ENCODE measurements at regions not wholly inside any gene's neighbourhood (a gene's known extent, or its start where the extent isn't known, plus 50 kb on each side); places are given as distances from the start of the nearest gene placed in this dataset.

DNA sequence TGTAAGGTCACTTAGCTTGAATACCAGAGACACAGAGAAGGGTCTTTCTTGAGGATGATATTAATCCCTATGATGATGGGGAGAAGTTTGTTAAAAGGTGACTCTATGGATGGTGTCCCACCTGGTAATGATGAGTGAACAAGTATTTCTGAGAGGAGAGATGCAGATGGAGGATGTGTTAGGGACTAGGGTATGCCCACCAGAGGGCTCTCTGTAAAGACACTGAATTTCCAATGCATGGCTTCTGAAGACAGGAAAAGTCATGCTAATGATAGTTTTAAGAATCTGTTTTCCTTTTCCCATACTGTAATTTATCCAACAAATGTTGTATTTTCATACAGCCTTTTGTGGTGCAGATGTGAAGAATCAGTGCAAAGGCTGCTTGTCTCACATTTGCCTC is 1250.9 kb upstream of the CELF2 start:
- no peak for DNase-seq (ENCODE audit: low spot score)

DNA sequence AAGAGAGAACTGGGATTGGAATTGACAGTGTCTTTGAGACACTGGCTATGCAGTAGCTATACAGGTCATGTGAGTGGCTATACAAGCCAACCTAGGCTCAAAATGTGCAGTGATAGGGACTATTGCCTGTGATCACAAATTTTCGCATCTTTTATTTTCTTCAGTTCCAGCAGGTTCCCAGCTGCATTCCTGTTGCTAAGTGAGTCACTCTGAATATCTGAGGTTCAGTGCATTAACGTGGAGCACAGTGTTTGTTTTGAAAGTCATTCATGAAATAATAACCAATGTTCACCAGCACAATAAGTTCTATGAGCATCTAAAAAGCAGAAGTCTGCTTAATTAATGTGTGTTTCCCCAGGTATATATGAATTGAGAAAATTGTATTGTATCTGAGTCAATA is 1236.0 kb upstream of the CELF2 start:
- no peak for DNase-seq (ENCODE audit: low spot score)

DNA sequence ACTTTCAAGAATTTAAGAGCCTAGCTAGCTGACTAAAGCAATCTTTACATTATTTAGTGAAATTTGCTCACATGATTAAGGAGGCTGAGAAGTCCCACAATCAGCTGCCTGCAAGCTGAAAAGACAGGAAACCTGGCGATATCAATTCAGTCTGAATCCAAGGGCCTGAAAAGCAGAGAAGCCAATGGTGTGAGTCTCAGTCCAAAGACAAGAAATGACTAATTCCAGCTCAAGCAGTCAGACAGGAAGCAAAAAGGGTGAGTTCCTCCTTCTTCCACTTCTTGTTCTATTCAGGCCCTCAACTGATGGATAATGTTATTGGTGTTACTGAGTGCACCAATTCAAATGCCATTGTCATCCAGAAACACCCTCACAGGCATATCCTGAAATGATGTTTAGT is 1231.6 kb upstream of the CELF2 start:
- no peak for DNase-seq (ENCODE audit: low spot score)

DNA sequence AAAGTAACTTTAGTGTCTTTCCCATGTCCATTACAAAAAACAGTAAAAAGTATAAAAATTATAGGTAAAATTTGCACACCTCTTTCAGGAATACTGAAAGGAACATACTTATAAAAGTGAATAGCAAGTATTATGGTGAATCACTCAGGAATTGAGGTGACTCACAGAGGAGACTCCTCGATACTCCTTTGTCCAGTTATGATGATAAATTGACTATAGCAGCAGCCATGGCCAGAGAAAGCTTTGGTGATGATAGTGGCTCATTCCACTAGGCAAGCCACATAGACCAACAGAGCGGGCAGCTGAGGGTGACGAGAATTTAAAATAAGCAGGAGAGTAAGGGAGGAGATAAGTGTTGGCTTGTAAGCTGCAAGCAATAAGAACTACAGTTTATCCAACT is 1231.1 kb upstream of the CELF2 start:
- DNase-seq (ENCODE audit: low spot score) = no peak

DNA sequence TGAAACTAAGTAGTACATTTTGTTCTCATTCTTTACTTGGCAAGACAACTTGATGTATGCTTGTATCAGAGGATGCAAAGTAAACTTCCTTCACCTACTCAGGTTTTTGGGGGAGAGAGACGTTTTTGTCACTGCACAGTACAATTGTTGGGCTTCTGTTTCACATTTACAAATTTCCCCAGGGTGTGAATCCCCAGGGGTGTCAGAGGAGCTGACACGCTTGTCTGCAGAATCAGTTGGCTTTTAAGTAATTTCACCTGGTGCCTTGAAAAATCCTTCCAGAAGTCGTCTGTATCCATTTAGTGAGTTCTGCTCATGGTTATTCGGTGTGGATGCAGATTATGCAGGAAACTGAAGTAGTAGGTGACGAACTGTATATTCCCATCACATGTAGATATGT is 1227.7 kb upstream of the CELF2 start:
- DNase-seq (ENCODE audit: low spot score) = no peak

DNA sequence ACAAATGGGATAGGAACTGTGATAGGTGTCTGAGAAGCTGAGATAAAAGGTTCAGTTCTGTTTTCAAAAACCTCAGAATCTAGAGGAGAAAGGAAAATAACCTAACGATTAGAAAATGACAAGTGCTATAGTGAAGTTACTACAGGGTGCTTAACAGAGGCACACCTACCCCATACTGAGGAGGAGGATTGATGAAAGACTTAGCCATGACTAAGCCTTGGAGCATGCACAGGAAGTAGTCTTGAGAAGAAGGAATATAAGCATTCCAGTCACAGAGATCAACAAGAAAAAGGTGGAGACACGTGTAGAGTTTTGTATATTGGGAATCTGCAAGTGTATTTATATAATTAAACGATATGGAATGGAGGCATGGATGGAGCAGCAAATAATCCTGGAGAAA is 1225.5 kb upstream of the CELF2 start:
- no peak for DNase-seq (ENCODE audit: low spot score)

DNA sequence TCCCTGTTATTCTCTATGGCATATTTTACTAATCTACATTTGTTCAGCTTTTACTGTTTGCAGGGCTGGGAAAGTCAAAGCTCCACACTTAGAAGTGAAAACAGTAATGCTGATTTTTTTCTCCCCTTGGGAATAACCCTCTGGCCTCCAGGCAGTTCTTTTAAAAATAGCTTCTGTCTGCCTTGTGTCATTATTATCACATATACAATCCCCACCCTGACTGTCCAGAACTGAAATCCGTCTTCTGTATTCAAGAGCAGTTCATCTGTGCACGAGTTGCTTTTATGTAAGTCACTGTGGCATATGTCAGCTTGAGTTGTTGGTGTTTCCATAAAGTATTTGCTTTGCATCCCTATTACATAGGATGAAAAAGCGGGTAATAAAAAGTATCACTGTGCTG is 1221.1 kb upstream of the CELF2 start:
- no peak for DNase-seq (ENCODE audit: low spot score)

DNA sequence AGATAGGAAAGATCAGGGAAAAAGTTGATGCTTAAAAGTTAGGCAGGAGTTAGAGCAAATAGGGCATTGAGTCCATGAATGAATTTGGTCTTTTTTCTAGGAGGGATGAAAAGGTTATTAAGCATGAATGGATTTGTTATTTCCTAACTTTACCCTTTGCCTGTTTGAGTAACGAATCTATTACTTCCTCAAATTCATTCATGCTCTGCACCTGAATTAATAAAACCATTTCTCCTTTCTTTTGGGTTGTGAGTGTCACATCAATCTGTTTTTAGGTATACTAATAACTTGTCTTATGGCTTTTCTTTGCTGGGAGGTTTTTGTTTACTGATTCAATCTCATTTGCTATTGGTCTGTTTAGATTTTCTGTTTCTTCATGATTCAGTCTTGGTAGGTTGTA is 1217.7 kb upstream of the CELF2 start:
- no peak for DNase-seq (ENCODE audit: low spot score)

DNA sequence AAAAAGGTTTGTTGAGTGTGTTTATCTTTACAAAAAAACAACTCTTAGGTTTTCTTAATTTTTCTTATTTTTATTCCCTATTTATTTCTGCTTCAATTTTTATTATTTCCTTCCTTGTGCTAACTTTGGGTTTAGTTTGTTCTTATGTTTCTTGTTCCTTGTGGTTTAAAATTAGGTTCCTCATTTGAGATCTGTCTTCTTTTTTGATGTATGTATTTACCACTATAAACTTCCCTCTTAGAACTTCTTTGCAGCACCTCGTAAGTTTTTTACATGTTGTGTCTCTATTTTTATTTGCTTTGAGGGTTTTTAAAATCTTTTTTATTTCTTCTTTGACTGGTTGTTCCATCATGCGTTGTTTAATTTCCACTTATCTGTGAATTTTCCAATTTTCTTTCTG is 1217.1 kb upstream of the CELF2 start:
- no peak for DNase-seq (ENCODE audit: low spot score)

DNA sequence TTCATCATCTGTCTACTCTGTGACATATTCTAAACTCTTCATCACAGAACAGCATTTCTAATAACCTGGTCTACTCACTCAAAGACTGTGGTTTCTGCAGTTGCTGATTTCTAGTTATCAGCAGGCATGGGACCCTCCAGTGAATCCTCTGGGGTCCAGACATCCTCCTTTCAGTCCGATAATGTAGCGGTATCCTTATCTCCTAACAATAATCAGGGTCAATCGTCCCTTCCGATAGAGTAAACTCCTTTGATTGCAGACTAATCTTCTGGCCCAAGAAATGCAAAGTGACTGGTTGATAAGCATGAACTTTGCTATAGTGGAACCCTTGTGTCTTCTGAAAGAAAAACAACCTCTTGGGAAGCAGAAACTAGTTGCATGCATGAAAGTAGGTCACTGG is 1209.8 kb upstream of the CELF2 start:
- DNase-seq (ENCODE audit: low spot score) = no peak

DNA sequence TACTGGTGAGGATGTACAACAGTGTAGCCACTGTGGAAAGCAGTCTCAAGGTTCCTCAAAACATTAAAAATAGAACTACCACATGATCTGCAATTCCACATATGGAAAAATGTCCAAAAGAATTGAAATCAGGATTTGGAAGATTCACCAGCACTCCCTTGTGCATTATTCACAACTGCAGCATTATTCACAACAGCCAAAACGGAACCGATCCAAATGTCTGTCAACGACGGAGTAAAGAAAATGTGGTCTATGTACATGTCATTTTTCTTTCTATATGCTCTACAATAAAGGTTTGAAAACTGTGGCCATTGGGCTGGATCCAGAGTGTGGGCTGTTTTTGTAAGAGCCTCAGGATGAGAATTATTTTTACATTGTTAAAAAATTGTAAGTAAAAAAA is 1206.1 kb upstream of the CELF2 start:
- no peak for DNase-seq (ENCODE audit: low spot score)

DNA sequence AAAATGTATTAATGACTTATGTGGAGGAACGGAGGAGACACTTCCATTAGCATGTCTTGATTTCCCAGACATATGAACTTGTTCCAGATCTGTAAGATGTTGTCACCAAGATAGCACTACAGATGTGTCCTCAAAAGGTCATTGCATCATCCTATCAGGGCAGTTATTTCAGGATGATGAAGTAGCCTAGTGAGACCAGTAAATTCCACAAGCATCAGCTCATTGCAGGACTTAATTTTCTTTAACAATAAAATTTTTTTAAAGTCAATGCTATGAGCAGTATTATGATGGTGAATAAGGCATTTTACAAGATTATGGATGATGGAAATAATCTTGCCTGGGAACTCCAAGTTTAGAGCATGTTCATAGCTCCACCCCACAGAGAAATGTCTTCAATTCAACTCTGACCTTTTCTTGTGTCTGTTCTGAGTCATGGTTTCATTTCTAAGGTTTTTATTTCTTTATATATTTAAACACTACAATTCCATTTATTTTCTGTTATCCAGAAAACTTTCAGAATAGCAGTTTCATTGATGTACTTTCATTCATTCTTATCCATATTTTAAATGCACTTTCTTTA is 1203.3 kb upstream of the CELF2 start:
- no peak for DNase-seq (ENCODE audit: low spot score)

DNA sequence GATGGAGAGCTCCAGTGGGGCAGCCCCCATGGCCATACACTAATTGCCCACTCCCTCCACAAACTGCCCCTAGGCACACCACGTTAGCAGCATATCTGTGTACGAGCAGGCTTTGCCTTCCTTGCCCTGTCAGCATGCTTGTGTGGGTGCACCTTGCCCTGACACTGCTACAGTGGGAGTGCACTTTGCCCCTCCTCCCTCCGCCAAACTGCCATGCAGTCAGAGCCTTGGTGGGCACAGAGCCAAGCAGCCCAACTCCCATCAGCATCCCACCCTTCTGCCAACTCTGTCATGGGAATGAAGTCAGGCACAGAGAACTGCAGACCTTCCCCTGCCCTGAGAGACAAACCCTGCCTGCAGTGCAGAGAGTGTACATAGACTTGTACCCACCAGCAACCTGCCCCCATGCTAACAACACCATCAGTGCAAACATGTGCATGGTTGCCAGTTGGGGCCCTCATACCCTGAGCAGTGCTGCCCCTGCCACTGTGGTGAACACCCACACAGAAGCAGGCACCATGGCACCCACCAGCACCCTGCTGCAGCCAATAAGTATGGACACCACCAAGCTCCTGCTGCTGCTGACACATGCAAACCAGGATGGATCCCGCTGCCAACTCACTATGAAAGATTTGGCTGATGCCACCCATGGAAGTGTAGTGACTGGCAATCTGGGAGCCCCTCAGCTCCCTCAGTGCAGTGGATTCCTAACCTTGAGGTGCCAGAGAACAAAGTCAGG is 1197.7 kb upstream of the CELF2 start:
- no peak for DNase-seq (ENCODE audit: low spot score)

DNA sequence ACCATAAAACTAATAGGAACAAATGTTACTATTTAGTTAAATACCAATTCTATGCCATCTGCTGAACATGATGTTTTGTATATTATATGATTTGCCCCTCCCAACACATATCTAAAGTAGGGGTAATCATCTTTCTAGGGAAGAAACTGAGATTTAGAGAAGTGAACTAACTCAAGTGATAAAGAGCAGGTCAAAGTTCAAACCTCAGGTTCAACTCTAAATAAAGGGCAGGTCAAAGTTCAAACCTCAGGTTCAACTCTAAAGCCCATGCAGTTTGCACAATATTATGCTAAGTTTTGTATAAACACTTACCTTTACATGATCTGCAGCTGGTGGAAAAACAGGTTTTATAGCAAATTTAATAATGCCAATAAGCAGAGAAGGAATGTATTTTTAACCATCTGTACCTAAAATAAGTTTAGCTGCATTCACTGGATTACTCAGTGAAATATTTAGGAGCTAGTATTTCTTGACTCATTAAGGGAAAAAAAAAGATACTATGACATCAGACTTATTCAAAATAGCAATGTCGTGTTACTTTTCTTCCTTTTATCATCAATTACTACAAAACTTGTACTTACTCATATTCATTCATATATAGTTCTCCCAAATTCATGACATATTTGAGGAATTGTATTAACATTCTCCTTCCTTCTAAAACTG is 1194.3 kb upstream of the CELF2 start:
- no peak for DNase-seq (ENCODE audit: low spot score)

DNA sequence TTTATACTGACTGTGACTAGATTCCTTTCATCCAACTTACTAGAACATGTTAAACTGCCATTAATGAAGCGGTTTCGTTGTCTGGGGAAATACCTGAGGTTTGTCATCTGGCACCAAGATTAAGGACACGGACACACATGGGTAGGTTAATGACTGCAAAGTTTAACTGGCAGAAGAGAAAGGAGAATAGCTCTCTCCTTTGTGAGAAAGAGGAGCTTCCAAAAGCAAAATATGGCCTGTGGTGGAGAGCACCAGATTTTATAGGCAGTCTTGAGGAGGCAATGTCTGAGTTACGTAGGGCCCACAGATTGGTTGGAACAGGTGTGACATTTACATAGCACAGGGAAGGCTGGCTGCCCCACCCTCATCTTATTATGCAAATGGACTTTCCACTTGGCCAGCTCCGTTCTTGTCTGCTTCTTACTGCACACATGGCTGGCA is 1193.0 kb upstream of the CELF2 start:
- no peak for DNase-seq (ENCODE audit: low spot score)

DNA sequence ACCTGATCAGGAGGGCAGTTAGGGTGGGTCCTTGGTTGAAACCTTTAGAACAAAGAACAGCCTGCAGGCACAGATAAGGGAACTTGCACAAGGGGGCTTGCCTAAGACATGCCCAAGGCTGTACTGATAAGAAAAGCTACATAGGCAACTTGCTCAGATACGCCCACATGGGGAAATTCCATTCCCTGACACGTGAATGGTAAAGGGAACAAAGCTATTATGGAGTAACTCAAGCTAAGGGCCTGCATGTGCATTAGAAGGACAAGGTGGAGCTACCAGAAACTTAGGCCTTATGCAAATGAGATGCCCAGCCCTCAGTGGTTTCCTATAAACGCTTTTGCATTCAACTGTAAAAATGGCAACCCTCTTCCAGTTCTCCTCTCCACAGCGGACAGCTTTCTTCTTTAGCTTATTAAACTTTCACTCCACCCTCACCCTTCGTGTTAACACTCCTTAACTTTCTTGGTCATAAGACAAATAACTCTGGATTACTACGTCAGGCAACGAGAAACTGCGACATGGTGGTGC is 1192.1 kb upstream of the CELF2 start:
- DNase-seq (ENCODE audit: low spot score) = peak; percentile 15

DNA sequence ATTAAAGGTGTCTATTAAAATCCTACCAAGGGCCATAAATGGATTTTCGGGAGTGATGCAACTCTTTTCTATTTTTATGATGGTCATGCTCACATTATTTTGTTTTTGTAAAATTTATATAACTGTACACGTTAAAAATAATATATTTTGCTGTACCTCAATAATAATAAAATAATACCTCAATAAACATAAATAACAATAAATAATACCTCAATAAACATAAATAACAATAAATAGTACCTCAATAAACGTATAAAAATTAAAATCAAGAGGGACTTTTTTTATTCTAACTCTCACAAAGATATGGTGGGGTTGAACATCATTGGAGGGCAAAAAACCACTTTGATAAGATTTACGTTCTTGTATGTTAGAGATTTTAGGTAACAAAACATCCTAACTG is 1189.6 kb upstream of the CELF2 start:
- no peak for DNase-seq (ENCODE audit: low spot score)

DNA sequence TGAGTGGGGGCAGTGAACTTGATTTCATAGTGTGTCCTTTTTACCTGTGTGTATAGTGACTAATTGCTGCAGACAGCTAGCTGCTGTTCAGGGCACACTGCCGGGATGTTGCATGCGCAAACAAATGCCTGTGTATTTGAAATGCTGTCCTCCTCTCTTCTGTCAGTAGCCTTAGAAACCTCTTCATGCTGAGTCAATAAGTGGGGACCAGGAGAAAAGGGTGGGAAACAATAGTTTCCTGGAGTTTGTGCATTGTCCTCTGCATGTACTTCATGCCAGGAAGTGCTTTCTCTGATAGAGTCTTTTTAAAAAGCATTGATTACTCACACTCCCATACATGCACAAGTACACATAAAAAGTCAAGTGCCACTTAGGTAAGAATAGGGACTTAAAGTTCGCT is 1183.7 kb upstream of the CELF2 start:
- DNase-seq (ENCODE audit: low spot score) = no peak

DNA sequence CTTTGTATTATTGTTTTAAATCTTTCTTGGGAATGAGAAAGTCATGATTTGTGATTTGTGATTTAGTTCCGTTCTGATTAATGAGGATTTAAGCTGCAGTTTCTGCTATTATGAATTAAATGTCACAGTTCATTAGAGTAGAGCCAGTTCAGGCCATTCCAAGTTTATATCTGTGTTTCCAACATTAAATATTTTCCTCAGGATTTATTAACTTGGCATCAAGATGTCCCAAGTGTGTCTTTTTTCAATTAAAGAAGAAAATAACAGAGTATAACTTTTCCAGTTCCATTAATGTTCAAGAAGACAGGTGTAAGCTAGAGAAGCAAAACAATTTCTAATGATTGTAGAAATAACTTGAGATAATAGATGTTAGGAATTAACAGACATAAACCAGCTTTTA is 1183.2 kb upstream of the CELF2 start:
- no peak for DNase-seq (ENCODE audit: low spot score)

DNA sequence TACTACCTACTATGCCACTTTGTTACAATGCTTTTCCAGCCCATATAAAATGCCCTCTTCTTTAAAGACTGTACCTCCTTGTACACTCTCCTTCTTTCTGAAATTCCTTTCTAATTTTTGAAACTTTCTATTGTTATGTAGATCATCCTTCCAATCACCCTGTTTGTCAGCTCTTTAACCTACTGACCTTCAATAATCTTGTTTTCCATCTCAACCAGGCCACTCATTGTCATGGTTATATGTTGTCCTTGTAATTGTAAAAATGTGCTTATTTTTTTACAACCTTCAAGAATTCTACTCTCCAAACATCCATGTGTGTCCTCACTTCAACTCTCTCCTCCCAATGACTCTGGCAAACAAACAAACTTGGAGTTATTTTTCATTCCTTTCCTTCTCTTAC is 1172.6 kb upstream of the CELF2 start:
- no peak for DNase-seq (ENCODE audit: low spot score)

DNA sequence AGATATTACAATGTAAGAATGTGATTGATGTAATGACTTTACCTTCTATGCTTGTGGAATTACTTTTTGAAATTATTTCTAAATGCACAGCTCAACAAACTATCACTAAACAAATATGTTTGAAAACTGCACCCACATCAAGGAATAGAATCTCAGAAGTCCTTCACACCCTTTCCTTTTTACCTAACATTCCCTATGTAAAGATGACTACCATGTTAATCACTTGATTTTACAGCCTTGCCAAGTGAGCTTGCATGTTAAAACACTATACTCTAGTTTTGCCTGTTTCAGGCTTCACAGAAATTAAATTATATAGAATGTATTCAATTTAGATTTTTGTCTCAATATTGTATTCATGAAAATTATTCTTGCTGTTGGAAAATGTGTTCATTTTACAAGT is 1169.4 kb upstream of the CELF2 start:
- no peak for DNase-seq (ENCODE audit: low spot score)

DNA sequence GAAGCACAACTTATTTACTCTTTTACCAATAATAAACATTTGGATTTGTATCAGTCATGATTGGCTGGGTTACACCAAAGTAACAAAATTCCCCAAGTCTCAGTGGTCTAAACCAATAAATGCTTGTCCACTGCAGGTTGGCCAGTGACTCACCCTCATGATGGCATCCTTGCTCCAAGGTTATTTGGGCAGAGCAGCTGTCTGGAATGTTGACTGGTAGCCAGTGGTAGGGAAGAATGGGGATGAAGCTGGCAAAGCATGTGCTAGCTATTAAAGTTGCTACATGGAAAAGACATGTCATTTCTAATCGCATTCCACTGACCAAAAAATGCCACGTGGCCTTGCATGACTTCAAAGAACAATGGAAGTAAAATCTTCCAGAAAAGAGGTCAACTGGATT is 1168.7 kb upstream of the CELF2 start:
- DNase-seq (ENCODE audit: low spot score) = no peak

DNA sequence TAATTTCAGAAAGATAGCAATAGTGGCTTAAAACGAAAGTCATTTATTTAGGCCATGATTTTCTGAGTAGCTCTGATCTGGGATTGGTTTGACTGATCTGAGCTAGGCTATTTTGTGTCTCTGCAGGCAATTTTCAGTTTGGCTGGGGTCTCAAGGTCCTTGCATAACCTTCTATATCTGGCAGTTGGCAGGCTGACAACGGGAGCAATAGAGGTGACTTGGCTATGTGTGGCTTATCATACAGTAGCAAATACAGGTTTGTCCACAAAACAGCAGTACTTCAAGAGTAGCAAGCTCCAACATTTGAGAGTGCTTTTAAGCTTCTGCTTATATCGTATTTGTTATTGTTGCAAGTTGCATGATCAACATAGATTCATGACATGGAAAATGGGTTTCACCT is 1167.3 kb upstream of the CELF2 start:
- DNase-seq (ENCODE audit: low spot score) = no peak

DNA sequence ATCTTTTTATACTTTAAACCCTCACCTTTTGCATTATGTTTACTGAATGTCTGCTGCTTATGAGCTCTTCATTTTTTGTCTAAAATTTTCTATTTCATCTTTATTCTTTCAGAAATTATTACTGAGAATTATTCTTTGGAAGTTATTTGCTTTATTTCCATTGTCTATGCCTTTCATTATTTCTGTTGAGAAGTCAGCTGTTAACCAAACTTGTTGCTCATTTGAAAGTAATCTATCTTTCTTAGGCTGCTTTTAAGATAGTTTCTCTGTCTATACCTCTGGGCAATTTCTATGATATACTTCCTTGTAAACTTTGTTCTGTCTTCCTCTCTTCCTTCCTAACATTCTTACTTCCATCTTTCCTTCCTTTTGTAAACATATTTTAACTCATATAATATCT is 1165.9 kb upstream of the CELF2 start:
- DNase-seq (ENCODE audit: low spot score) = no peak

All from HuH-7 (cell line).